Vagina (tissue), 2 donors: ENCODE measurements at regions not wholly inside any gene's neighbourhood (a gene's known extent, or its start where the extent isn't known, plus 50 kb on each side); places are given as distances from the start of the nearest gene placed in this dataset.

ENCODE experiments used
- DNase-seq, 2 donors: peaks; one replicate each; pipeline ENCODE4 v3.0.0-alpha.2; 2017; ENCODE audit errors: extremely low spot score in 2 of 2
- H3K27ac ChIP-seq: fragments of 200-600 bp; sonication (generic); one replicate; pipeline ENCODE4 v1.5.1; 2019
- H3K27me3 ChIP-seq: fragments of 200-600 bp; sonication (generic); one replicate; pipeline ENCODE4 v1.5.1; 2019
- H3K36me3 ChIP-seq, 2 donors: fragments of 200-600 bp; sonication (generic); one replicate each; pipeline ENCODE4 v1.5.1; 2017 to 2019
- H3K4me1 ChIP-seq: fragments of 200-600 bp; sonication (generic); one replicate; pipeline ENCODE4 v1.5.1; 2019
- H3K4me3 ChIP-seq, 2 donors: fragments of 200-600 bp; sonication (generic); 1 replicate in 1 of 2; 2 replicates in 1 of 2; pipeline ENCODE4 v1.5.1; 2016 to 2019
- H3K9me3 ChIP-seq: fragments of 200-600 bp; sonication (generic); one replicate; pipeline ENCODE4 v1.5.1; 2019
- CTCF ChIP-seq, 3 experiments: fragments of 450-650 bp in 2 of 3; fragments of 200-600 bp in 1 of 3; sonication (generic) in 1 of 3; IDR thresholded peaks; one replicate each; pipeline ENCODE4 v1.5.1; 2017 to 2019; ENCODE audit warnings: antibody characterized with exemption in 3 of 3, mild to moderate bottlenecking in 2 of 3, moderate library complexity in 2 of 3
- POLR2A ChIP-seq, 2 donors: fragments of 450-650 bp; IDR thresholded peaks; one replicate each; pipeline ENCODE4 v1.6.1; 2017; ENCODE audit warnings: antibody characterized with exemption in 2 of 2, mild to moderate bottlenecking in 2 of 2, moderate library complexity in 2 of 2
- POLR2AphosphoS5 ChIP-seq, 2 donors: sonication (generic); formaldehyde crosslinking; IDR thresholded peaks; one replicate each; pipeline ENCODE4 v1.9.0; 2017; ENCODE audit warnings: antibody characterized with exemption in 2 of 2, mild to moderate bottlenecking in 2 of 2, low read depth in 1 of 2; ENCODE audit not compliant: insufficient read depth in 1 of 2
- intact Hi-C: fragments of 100-400 bp; cut with DNase I; formaldehyde crosslinking; loops from one replicate; pipeline ENCODE4 v1.15.1; 2023

- Histone ChIP-seq H3K9me3 (no peaks in the 10 kb centered on the region), H3K27me3 (no peaks in the 10 kb centered on the region), H3K4me3 (no peak overlapping the region), H3K27ac (no peak overlapping the region), H3K4me1 (peaks cover 2% of the 10 kb centered on the region), H3K36me3 (no peaks in the 10 kb centered on the region)
- no peak for DNase-seq
- intact Hi-C loops: no loop called here
- no peak for TF ChIP-seq POLR2A (IDR thresholded peaks at IDR 0.05)
- no peak for TF ChIP-seq POLR2AphosphoS5 (IDR thresholded peaks at IDR 0.05; ENCODE audit: insufficient read depth in 1 of 2, low read depth in 1 of 2)
- TF ChIP-seq CTCF (IDR thresholded peaks at IDR 0.05): no peak
These were observed 484.8 kb upstream of the RUNX1 start for GRCh38 chr21:35533893-35534292.

GRCh38 chr21:35530766-35531165, 481.7 kb upstream of the RUNX1 start:
- Histone ChIP-seq H3K4me1 (peaks cover 7% of the 10 kb centered on the region), H3K9me3 (no peaks in the 10 kb centered on the region), H3K4me3 (no peak overlapping the region), H3K36me3 (no peaks in the 10 kb centered on the region), H3K27ac (no peak overlapping the region), H3K27me3 (no peaks in the 10 kb centered on the region)
- DNase-seq: no peak
- intact Hi-C loops: no loop called here
- TF ChIP-seq POLR2A (IDR thresholded peaks at IDR 0.05): no peak
- no peak for TF ChIP-seq POLR2AphosphoS5 (IDR thresholded peaks at IDR 0.05; ENCODE audit: insufficient read depth in 1 of 2, low read depth in 1 of 2)
- TF ChIP-seq CTCF (IDR thresholded peaks at IDR 0.05): no peak

GRCh38 chr21:35529171-35529863, 480.2 kb upstream of the RUNX1 start:
- H3K27ac ChIP-seq: peak overlapping the region; percentile 18
- DNase-seq: no peak
- intact Hi-C loops: no loop called here
- no peaks in the 10 kb centered on the region for H3K27me3 ChIP-seq
- no peaks in the 10 kb centered on the region for H3K36me3 ChIP-seq
- TF ChIP-seq POLR2AphosphoS5 (IDR thresholded peaks at IDR 0.05; ENCODE audit: insufficient read depth in 1 of 2, low read depth in 1 of 2): no peak
- no peak for TF ChIP-seq CTCF (IDR thresholded peaks at IDR 0.05)
- TF ChIP-seq POLR2A (IDR thresholded peaks at IDR 0.05): no peak
- peaks cover 7% of the 10 kb centered on the region for H3K4me1 ChIP-seq
- H3K9me3 ChIP-seq: no peaks in the 10 kb centered on the region
- peak overlapping the region; percentile 29 to 42 for H3K4me3 ChIP-seq

GRCh38 chr21:35528116-35529042, 479.3 kb upstream of the RUNX1 start:
- H3K27me3 ChIP-seq: no peaks in the 10 kb centered on the region
- no peak for DNase-seq
- H3K36me3 ChIP-seq: no peaks in the 10 kb centered on the region
- intact Hi-C loops: no loop called here
- H3K27ac ChIP-seq: peak overlapping the region; percentile 18
- H3K9me3 ChIP-seq: no peaks in the 10 kb centered on the region
- peak overlapping the region; percentile 29 to 42 for H3K4me3 ChIP-seq
- TF ChIP-seq POLR2A (IDR thresholded peaks at IDR 0.05) (no peak), CTCF (IDR thresholded peaks at IDR 0.05) (no peak), POLR2AphosphoS5 (IDR thresholded peaks at IDR 0.05; ENCODE audit: insufficient read depth in 1 of 2, low read depth in 1 of 2) (no peak)
- peaks cover 7% of the 10 kb centered on the region for H3K4me1 ChIP-seq
